Frontal cortex (tissue), 3 donors: ENCODE measurements at regions not wholly inside any gene's neighbourhood (a gene's known extent, or its start where the extent isn't known, plus 50 kb on each side); places are given as distances from the start of the nearest gene placed in this dataset.

Experiments
- DNase-seq, 2 donors: peaks; one replicate each; pipeline ENCODE4 v3.0.0; 2012; ENCODE audit warnings: low spot score in 2 of 2
- FAIRE-seq: peaks from 2 replicates; lab custom pipeline; 2012; peaks lifted over from hg19 to GRCh38; lab: Jason Lieb, UNC
- donor health status: control.
- donor health status: control.
- donor health status: control.

GRCh38 chr2:188897096-188897495 lies 77.1 kb upstream of the COL3A1 start:
- no peak for FAIRE-seq
- DNase-seq: no peak

- FAIRE-seq: no peak
- no peak for DNase-seq
These were observed 75.9 kb upstream of the COL3A1 start for GRCh38 chr2:188898261-188898660.

GRCh38 chr2:188902901-188903491 lies 71.2 kb upstream of the COL3A1 start:
- DNase-seq (no peak), FAIRE-seq (no peak)

DNA sequence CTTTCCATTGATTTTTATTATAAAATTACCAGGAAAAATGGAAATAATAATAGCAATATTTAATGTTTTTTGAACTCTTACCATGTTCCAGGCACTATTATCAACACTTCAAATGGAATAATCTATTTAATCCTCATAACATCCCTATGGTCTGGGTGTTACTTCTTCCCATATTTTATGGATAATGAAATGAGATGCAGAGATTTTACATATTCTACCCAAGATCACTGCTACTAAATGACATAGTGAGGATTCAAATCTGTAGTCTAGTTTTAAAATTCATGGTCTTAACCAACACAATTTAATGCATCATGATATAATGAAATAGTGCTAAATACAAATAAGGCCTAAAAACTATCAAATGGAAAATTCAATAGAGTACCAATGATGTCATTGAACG lies 70.4 kb upstream of the COL3A1 start:
- DNase-seq (no peak), FAIRE-seq (no peak)

- no peak for DNase-seq
- no peak for FAIRE-seq
These were observed 65.1 kb upstream of the COL3A1 start for GRCh38 chr2:188909036-188909435.

DNA sequence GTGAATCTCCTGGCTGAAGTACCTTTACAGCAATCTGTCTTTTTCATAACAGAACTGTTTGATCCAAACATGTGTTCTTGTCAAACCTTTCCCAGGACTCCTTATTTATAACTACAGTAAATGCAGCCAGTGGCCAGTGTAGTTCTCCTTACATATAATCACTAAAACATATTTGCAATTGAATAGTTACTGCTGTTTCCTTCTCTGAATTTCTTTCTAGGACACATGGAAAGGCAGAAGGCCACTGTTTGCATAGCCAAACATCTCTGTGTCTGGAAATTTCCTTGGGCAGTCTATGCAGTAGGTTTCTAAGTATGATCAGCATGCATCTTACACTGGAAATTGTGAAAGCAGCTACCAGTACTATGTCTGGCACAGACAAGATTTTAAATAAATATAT lies 57.4 kb upstream of the COL3A1 start:
- no peak for FAIRE-seq
- DNase-seq: no peak

DNA sequence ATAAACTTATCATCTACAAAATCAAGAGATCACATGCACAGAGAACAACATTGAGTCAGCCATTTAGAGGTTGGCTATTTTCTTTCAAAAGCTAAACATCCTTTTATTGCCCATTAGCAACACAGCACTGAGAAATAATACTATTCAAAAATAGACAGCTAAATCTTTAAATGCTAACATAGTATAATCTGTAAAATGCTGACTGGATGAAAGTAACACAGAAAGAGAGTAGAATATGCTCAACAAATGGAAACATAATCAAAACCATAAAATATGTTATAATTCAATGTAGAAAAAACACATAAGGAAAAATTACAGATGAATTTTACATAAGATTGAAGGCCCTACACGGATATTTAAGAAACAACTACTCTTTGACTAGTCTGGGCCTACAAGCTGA lies 56.5 kb upstream of the COL3A1 start:
- DNase-seq (no peak), FAIRE-seq (no peak)

- DNase-seq (no peak), FAIRE-seq (no peak)
These were observed 54.3 kb upstream of the COL3A1 start for GRCh38 chr2:188919824-188920223.

- no peak for FAIRE-seq
- no peak for DNase-seq
These were observed 52.0 kb upstream of the COL3A1 start for GRCh38 chr2:188922191-188922590.
